Natural killer cell (primary cell): ENCODE measurements at regions not wholly inside any gene's neighbourhood (a gene's known extent, or its start where the extent isn't known, plus 50 kb on each side); places are given as distances from the start of the nearest gene placed in this dataset.

ENCODE experiments used
- ATAC-seq, 3 donors: fragments of 150-1000 bp in 2 of 3; fragments of 200-7000 bp in 1 of 3; cut with Tn5 transposase; 1 replicate in 1 of 3; 2 replicates in 2 of 3; pipeline ENCODE4 v1.10.0; 2021; ENCODE audit warnings: mild to moderate bottlenecking in 2 of 3, moderate library complexity in 2 of 3
- DNase-seq, 2 donors: peaks; one replicate each; pipeline versions ENCODE4 v3.0.0 to v3.0.0-alpha.2; 2013 to 2021; ENCODE audit warnings: mixed read lengths in 1 of 2
- H3K27ac ChIP-seq: one replicate; pipeline ENCODE4 v1.5.1; 2013; ENCODE audit warnings: mild to moderate bottlenecking, low read length
- H3K27me3 ChIP-seq: one replicate; pipeline ENCODE4 v1.6.1; 2013; ENCODE audit warnings: low read length; ENCODE audit not compliant: control insufficient read depth, insufficient read depth
- H3K36me3 ChIP-seq: one replicate; pipeline ENCODE4 v1.6.1; 2013; ENCODE audit warnings: low read length; ENCODE audit not compliant: control insufficient read depth, insufficient read depth
- H3K4me1 ChIP-seq: one replicate; pipeline ENCODE4 v1.6.1; 2013; ENCODE audit warnings: low read length; ENCODE audit not compliant: control insufficient read depth, insufficient read depth
- H3K4me3 ChIP-seq: one replicate; pipeline ENCODE4 v1.5.1; 2013; ENCODE audit warnings: low read length
- H3K9me3 ChIP-seq: one replicate; pipeline ENCODE4 v1.6.1; 2013; ENCODE audit warnings: low read length; ENCODE audit not compliant: control insufficient read depth, insufficient read depth
- H3K27ac Mint-ChIP-seq, 2 donors: one replicate each; pipeline ENCODE4 v1.8.0; 2022; ENCODE audit warnings: mild to moderate bottlenecking in 2 of 2, mixed read lengths in 2 of 2, moderate library complexity in 1 of 2
- H3K27me3 Mint-ChIP-seq, 2 donors: one replicate each; pipeline ENCODE4 v1.8.0; 2022; ENCODE audit warnings: low read depth in 2 of 2, mixed read lengths in 2 of 2
- H3K36me3 Mint-ChIP-seq: one replicate; pipeline ENCODE4 v1.8.0; 2022; ENCODE audit warnings: mixed read lengths
- H3K4me1 Mint-ChIP-seq, 2 donors: one replicate each; pipeline ENCODE4 v1.8.0; 2022; ENCODE audit warnings: mixed read lengths in 2 of 2
- H3K4me3 Mint-ChIP-seq: one replicate; pipeline ENCODE4 v1.8.0; 2022; ENCODE audit warnings: mild to moderate bottlenecking, moderate library complexity, mixed read lengths
- H3K9me3 Mint-ChIP-seq, 2 donors: one replicate each; pipeline ENCODE4 v1.8.0; 2022; ENCODE audit warnings: mixed read lengths in 2 of 2
- CTCF ChIP-seq: fragments of 200-600 bp; IDR thresholded peaks from one replicate; pipeline ENCODE4 v1.8.0; 2022; ENCODE audit warnings: antibody characterized with exemption
- WGBS: methylation state at CpG from one replicate; pipeline ENCODE4 v1.1.7; 2013; ENCODE audit warnings: missing lambda C conversion rate; ENCODE audit not compliant: insufficient coverage; 5-methylcytosine and 5-hydroxymethylcytosine counted together
- intact Hi-C: fragments of 100-400 bp; cut with micrococcal nuclease; formaldehyde crosslinking; loops from one replicate; pipeline ENCODE4 v1.14.2; 2022

- no peaks in the 10 kb centered on the region for H3K9me3 ChIP-seq
- H3K36me3 ChIP-seq = no peaks in the 10 kb centered on the region
- Mint-ChIP-seq H3K9me3 (peaks cover 0 to 3% of the 10 kb centered on the region in 2 donors), H3K27ac (no peak overlapping the region), H3K4me1 (no peaks in the 10 kb centered on the region), H3K27me3 (peaks cover 0 to 7% of the 10 kb centered on the region in 2 donors), H3K36me3 (no peaks in the 10 kb centered on the region), H3K4me3 (no peak overlapping the region)
- no peak for TF ChIP-seq CTCF
- WGBS = 42% methylated on average over 2 of the region's 2 CpGs
- intact Hi-C loops = no loop called here
- no peak overlapping the region for H3K4me3 ChIP-seq
- no peaks in the 10 kb centered on the region for H3K4me1 ChIP-seq
- ATAC-seq (no peak), DNase-seq (peak in 1 of 2 donors; percentile 3)
- no peak overlapping the region for H3K27ac ChIP-seq
- no peaks in the 10 kb centered on the region for H3K27me3 ChIP-seq
These were observed 308.4 kb downstream of the PDCD6IP start for GRCh38 chr3:34106879-34107278.

GRCh38 chr3:34107669-34108068 is 309.2 kb downstream of the PDCD6IP start:
- Histone ChIP-seq H3K27me3 (no peaks in the 10 kb centered on the region), H3K36me3 (no peaks in the 10 kb centered on the region), H3K27ac (no peak overlapping the region), H3K9me3 (no peaks in the 10 kb centered on the region), H3K4me3 (no peak overlapping the region), H3K4me1 (no peaks in the 10 kb centered on the region)
- no peak for TF ChIP-seq CTCF
- H3K4me1 Mint-ChIP-seq = no peaks in the 10 kb centered on the region
- intact Hi-C loops = no loop called here
- no peaks in the 10 kb centered on the region for H3K36me3 Mint-ChIP-seq
- 48% methylated on average over 4 of the region's 4 CpGs for WGBS
- H3K4me3 Mint-ChIP-seq = no peak overlapping the region
- H3K27ac Mint-ChIP-seq = no peak overlapping the region
- peaks cover 0 to 7% of the 10 kb centered on the region in 2 donors for H3K27me3 Mint-ChIP-seq
- H3K9me3 Mint-ChIP-seq = peaks cover 0 to 3% of the 10 kb centered on the region in 2 donors
- DNase-seq (no peak), ATAC-seq (no peak)

- DNase-seq (no peak), ATAC-seq (no peak)
- intact Hi-C loops = no loop called here
- H3K4me1 ChIP-seq = no peaks in the 10 kb centered on the region
- no peaks in the 10 kb centered on the region for H3K4me1 Mint-ChIP-seq
- TF ChIP-seq CTCF = no peak
- H3K27ac Mint-ChIP-seq = no peak overlapping the region
- H3K36me3 Mint-ChIP-seq = no peaks in the 10 kb centered on the region
- H3K4me3 ChIP-seq = no peak overlapping the region
- H3K9me3 ChIP-seq = no peaks in the 10 kb centered on the region
- WGBS = 72% methylated on average over 1 of the region's 1 CpG
- peaks cover 0 to 3% of the 10 kb centered on the region in 2 donors for H3K9me3 Mint-ChIP-seq
- H3K36me3 ChIP-seq = no peaks in the 10 kb centered on the region
- no peaks in the 10 kb centered on the region for H3K27me3 ChIP-seq
- H3K4me3 Mint-ChIP-seq = no peak overlapping the region
- no peak overlapping the region for H3K27ac ChIP-seq
- peaks cover 0 to 10% of the 10 kb centered on the region in 2 donors for H3K27me3 Mint-ChIP-seq
These were observed 310.6 kb downstream of the PDCD6IP start for GRCh38 chr3:34109021-34109420.

- peaks cover 0 to 3% of the 10 kb centered on the region in 2 donors for H3K9me3 Mint-ChIP-seq
- Histone ChIP-seq H3K4me3 (no peak overlapping the region), H3K36me3 (no peaks in the 10 kb centered on the region), H3K27me3 (no peaks in the 10 kb centered on the region), H3K4me1 (no peaks in the 10 kb centered on the region), H3K27ac (no peak overlapping the region), H3K9me3 (no peaks in the 10 kb centered on the region)
- H3K4me3 Mint-ChIP-seq = no peak overlapping the region
- TF ChIP-seq CTCF = no peak
- no peaks in the 10 kb centered on the region for H3K4me1 Mint-ChIP-seq
- no peaks in the 10 kb centered on the region for H3K36me3 Mint-ChIP-seq
- H3K27ac Mint-ChIP-seq = no peak overlapping the region
- DNase-seq (no peak), ATAC-seq (no peak)
- peaks cover 0 to 8% of the 10 kb centered on the region in 2 donors for H3K27me3 Mint-ChIP-seq
- 54% methylated on average over 2 of the region's 2 CpGs for WGBS
- intact Hi-C loops = no loop called here
These were observed 311.4 kb downstream of the PDCD6IP start for GRCh38 chr3:34109846-34110245.
